NCI-H2107 treated with DMSO at 0.1 percent for 48 hours (cell line): ENCODE measurements at regions not wholly inside any gene's neighbourhood (a gene's known extent, or its start where the extent isn't known, plus 50 kb on each side); places are given as distances from the start of the nearest gene placed in this dataset.

Experiments used
- DNase-seq: peaks from one replicate; lab custom pipeline; 2025; ENCODE audit not compliant: unreplicated experiment; lab: John Stamatoyannopoulos, UW

DNA sequence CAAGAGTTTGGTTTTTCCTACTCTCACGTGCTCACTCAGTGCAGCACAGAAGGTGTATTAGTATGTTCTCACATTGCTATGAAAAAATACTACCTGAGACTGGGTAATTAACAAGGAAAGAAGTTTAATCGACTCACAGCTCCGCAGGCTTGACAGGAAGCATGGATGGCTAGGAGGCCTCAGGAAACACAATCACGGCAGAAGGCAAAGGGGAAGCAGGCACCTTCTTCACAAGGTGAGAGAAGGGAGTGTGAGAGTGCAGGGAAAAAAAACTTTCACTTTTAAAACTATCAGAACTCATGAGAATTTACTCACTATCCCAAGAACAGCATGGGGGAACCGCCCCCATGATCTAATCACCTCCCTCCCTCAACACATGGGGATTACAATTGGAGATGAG is 185.8 kb upstream of the TMPO start:
- no peak for DNase-seq

DNA sequence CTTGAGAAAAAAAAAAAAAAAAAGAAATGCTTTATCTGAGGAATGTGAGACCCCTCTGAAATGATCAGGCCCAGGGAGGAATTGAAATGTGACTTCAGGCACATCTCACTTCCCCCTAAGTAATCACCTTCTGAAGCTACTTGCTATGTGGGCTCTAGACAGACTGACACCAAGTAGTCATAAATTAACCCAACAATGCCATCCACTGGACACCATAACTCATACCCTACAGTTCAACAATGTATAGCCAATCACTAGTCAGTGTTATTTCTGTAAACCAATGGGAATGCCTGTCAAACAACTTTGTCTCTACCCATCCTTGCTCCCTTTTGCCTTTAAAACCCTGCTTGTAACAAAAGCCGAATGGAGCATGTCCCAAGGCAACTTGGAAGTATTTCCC is 182.7 kb upstream of the TMPO start:
- DNase-seq: no peak

DNA sequence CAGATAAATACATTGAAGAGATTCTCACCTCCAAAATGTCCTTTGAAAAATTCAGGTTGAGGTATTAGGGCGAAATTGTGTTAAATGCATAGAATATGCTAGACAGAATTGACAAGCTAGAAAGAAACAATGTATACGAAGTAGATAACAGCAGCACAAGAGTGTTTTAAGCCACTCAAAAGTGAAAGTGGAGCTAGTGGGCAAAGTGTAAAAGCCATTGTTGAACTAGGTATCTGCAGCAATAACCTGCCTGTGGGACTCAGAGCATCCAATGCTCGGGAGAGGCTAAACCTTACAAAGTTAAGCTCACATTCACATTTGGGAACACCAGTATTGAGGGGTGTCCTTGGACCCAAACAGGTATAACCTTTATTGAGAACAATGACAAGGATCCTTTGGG is 180.6 kb upstream of the TMPO start:
- no peak for DNase-seq

DNA sequence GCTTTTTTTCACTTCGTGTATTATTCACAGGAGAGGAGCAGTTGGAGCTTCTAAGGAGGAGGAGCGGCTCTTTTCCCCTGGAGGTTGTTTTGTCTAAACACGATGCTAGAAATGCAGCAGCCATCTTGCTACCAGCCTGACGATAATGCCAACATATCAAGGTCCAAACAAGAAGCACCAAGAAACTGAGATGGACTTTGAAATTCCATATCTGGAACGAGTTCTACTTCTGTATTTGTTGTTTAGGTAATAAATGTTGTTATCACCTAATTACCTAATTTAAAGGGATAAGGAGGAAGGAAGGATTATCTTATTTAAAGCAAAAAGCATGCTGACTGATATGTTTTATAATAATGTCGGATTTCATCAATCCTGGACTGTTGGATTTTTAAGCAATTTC is 174.4 kb upstream of the TMPO start:
- DNase-seq: no peak

DNA sequence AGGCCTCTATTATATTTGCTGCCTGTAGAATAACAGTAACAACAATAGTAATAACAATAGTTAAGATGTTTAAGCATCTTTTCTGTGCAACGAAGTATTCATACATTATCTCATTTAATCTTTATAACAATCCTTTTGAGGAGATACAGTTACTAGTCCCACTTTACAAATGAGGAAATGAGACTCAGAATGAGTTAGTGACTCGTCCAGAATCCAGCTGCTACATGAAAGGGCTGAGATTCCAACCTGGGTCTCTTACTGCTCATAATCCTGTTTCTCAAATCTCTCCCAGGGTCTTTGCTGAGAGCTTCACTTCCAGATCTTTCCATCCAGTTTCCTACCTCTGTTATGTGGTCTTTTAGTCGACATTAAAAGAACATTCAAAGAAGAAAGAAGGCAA is 173.7 kb upstream of the TMPO start:
- no peak for DNase-seq

DNA sequence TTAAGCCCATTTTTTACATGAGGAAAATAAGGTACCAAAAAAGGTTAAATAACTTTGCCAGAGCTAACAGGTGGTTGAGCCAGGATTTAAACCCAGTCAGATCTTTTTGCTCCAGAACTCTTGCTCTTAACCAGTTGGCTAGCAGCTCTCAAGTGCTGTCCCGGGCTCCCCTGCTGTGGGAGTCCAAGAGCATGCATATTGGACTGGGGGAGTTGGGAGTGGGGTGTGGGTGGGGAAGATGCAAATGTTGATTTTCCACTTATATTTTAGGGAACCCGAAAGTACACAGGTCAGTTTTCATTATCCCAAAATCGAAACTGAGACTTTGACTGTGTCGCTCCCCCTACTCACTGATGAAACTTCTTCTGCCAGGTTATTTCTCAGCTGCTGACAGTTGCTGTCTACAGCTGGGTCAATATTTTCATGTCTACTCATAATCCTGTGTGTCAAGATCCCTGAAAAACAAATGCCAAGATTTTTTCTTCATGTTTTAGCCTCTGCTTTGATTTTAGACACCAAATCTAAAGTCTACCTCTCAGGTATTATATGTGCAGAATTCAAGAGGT is 172.3 kb upstream of the TMPO start:
- no peak for DNase-seq

DNA sequence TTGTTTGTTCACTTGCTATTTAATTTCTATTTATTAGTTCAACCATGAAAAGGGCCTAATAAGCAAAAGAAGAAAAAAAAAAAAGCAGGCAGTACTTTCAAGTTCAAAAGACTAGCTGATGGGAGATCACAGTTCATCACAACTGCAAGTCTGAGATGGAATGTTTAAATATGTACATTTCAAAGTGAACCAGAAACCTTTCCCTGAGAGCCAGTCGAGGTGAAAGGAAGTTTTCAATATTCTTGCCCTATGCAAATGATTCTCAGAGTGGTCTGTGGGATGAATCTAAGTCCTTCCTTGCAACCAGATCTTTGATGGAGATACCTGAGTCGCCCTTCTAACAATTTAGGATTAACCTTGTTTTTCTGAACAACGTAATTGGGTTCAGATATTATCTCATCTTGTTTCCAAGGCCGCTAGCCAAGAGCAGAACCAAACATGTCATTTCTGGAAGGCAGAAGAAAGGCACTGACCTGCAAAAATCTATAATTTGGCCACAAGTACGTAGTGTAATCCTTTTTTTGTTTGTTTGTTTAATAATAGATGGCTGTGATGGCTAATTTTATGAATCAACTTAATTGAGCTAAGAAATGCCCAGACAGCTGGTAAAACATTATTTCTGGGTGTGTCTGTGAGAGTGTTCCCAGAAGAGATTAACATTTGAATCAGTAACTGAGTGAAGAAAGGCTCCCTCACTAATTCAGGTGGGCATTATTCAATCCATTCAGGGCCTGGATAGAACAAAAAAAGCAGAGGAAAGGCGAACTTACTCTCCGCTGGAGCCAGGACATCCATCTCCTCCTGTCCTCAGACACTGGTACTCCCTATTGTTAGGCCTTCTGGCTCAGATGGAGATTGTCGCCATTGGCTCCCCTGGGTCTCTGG is 171.1 kb upstream of the TMPO start:
- no peak for DNase-seq

DNA sequence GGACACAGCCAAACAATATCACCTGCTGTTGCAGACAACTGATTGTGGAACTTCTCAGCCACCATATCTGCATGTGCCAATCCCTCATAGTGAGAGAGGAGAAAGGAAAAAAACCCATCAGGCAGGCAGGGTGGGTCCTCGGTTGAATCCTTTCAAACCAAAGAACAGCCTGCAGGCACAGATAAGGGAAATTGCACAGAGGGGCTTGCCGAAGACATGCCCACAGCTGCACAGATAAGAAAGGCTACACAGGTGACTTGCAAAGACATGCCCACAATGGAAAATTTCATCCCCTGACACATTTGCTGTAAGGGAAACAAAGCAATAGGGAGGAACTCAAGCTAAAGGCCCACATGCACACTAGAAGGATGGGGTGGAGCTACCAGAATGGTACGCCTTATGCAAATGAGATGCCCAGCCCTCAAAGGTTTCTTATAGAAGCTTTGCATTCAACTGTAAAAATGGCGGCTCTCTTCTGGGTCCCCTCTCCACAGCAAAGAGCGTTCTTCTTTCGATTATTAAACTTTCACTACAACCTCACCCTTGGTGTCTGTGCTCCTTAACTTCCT is 170.0 kb upstream of the TMPO start:
- DNase-seq: no peak

DNA sequence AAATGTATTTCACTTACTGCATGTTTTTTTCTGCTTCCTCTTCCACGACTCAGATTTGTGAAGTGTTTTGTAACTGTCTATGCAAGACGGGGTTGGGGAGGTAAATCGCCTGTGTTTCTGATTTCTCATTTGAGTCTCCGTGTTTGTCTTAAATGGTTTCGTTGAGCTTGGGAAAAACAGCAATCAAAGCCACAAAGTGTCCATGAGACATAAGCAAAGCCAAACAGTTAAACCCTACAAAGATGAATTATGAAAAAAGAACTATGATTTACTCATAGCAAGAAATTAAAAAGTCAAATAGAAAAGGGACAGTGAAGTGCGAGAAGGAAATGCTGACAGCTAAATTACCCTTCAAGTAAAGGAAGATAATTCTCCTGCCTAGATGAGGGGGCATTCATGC is 164.3 kb upstream of the TMPO start:
- DNase-seq: no peak

DNA sequence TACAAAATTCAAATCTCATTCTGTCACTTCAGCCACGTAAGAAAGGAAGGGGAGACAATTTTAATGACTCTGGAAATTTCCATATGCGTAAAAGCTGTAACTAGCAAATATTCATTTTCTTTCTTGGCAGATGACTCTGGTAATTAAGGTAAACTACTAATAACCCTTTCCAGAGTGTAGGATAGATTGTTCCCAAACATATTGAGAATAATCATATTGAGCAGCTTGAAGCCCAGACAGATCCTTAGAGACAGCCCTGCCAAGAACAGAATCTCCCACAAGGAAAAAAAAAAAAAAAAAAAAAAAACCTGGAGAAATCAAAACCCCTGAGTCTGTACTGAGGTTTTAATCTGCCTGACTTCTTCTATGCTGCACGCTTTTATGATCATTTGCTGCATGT is 163.6 kb upstream of the TMPO start:
- no peak for DNase-seq

DNA sequence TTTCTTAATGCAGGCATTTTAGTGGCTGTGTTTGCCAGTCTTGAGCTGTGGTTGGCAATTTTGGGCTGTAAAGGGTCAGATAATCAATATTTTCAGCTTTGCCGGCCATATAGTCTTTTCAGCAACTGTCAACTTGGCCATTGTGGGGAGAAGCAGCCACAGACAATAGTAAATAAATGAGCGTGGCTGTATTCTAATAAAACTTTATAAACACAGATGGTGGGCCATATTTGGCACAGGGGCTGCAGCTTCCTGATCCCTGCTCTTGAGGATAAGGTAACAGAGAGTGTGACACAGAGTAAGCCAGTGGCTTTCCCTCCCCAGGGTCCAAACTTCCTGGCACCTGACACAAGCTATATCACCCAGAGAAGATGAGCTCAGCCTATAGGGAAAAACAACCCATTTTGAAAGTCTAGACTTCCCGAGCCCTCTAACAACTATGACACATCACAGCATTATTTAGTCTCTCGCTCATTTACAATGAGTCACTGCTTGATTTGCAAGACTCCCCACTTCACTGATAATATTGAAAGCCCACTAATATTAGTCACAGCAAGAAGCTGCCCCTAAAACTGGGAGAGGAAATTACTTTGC is 163.1 kb upstream of the TMPO start:
- no peak for DNase-seq

DNA sequence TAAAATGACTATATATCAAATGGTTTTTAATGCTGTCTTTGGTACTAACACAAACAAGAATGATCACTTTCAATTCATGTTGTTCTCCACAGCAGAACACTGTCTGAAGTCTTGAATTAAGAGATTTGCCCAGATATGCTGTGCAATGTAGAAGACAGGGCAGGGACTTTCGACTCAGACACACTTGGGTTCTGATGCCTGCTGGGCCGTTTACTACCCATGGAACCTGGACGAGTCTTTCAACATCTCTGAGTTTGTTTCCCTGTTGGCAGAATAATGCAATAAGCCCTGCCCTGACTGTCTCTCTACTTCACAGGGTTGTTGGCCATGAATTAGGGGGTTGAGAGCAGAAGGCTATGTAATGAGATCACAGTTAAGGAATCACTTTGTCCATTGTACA is 162.6 kb upstream of the TMPO start:
- DNase-seq: no peak

DNA sequence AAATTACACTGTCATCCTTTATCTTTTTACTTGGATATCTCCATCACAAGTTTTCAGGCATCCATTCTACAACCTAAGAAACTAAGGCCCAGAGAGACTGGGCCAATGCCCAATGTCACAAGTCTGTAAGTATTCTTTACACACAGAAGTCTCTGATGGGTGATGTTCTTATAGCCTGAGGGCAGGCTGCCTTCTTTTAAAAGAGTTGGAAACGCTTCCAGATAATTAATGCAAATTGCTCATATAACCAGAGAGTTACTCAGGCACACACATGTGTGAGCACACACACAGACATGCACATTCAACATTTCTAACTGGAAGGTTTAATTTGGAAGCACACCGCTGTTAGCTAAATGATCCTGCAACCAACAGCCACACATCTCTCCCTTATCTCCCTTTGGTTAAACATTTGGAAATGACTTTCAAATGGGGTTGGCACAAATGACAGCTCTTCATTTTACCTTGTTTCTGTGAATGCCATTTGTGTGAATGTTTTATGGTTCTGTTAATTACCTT is 160.8 kb upstream of the TMPO start:
- DNase-seq: no peak

DNA sequence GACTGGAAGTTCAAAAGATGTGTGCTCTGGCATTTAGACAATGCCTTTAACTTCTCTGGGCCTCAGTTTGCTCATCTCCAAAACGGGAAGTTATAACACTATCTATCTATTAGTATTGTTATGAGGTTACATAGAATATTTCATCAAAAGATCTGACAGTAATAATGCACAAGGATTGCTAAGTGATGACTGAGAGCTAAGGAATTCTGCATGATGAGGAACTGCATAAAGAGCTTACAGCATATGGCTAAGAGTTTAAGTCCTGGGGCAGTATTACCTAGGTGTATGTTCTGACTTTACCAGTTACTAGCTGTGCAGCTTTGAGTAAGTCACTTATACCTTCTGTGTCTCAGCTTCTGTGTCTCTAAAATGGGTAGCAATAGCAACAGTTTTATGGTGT is 160.1 kb upstream of the TMPO start:
- DNase-seq: no peak

DNA sequence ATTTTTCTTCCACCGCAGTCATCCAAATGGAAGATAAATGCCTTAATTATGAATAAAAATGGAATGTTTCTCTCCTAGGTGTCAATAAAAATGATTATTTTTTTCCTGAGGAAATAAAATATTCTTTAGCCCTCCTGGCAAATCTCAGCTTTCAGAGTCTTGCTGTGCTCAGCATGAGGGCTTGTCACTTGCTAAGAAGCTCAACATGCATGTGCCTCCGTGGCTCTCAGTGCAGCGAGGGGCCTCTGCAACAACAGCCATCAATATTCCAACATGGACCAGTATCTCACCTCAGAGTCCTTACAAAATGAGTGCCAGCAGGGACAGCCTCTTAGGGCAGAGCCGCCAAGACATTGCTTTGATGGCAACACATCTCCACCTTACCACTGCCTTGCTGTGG is 159.5 kb upstream of the TMPO start:
- no peak for DNase-seq

DNA sequence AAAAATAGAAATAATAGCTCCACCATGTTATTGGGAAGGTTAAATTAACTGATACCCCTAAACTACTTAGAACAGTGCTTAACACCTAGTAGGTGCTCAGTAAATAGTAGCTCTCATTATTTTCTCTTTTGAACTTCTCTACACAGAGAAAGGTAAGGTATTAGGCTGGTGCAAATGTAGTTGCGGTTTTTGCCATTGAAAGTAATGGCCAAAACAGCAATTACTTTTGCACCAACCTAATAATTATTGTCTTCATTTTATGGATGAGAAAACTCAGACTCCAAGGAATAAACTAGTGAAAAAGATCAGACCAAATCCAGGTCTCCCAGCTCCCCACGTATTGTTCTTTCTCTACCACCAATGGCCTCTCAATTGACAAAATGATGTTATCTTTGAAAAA is 157.2 kb upstream of the TMPO start:
- no peak for DNase-seq

DNA sequence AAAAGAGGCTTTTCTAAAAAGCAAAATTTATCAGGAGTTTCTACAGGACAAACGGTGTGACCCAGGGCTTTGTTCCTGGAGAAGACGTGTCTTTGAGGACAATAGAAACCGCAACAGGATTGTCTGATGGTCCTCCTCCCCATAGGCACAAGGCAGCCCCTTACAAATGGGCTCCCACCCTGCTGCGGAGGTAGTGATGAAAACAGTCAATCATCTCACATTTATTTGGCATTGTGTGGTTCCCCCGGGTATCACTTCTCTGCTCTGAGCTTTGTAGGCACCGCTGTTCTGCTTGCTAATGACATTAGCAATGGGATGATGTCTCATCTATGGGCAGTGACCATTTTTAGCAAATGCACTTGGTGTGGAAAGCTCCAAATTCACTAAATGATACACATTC is 155.5 kb upstream of the TMPO start:
- no peak for DNase-seq

DNA sequence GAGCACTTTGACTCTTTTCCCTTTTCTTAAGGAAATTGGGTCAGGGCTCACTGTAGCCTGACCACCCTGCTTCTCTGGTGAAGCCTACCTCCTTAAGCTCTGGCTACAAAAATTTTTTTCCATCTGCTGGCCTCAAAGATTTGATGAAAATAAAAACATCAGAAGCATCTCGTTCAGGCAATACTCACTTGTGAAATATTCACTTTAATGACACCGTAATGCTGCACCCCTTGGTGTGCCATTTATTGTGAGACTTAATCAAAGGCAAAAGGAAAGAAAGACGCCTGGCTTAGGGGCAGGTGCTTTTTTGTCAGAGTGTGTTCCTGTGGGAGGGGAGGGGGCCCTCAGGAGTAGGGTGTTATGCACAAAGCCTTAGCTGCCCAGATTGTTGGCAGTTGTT is 155.0 kb upstream of the TMPO start:
- DNase-seq: peak; percentile 44

DNA sequence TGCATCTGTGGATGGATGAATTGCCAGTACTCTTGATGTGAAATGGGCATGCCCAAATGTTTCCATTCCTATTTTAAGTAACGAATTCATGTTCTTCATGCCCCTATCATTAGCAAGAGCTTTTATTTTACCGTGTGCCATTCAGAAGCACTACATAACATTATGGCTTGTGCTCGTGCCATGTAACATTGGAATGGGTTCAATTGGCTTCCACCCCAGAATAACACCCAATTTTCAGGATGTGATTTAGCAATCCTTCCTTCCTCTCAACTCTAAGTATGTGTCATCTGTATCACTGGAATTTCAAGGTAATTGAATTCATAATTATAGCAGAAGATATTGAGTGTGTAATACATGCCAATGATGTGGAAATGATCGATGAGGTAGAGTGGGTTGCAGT is 145.8 kb upstream of the TMPO start:
- no peak for DNase-seq

DNA sequence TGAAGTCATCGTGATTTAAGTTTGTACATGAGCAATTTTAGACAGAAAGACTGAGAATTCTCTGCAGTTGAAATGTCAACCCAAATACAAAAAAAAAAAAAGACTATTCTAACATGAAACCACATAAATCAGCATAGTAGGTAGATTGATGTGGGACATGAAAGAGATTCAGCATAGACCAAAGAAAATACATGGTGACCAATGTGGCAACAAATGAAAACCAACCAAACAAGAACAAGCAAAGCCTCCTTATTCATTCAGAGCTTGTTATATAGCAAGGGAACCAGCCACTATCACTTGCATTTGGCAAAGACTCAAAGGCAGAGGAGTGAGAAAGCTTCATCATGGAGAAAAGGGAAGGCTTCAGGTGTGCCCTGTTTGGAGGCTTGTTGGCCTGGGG is 144.4 kb upstream of the TMPO start:
- no peak for DNase-seq

DNA sequence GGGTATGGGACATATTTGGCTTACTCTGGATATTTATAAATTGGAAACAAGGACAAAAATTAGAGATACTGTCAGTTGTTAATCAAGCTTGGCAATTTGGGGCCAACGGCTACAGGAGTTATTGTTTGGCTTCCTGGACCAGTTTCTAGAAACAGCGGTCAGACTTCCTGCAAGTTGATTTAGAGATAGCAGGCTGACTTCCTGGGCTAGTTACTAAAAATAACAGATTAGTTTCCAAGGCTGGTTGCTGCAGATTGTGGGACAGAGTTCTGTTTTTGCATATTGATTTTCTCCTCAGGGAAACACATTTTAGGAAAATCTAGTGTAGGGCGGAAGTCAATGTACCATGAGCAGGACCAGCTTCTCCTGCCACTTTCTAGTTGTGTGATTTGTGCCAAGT is 144.0 kb upstream of the TMPO start:
- no peak for DNase-seq
